Prostate gland (tissue), 2 donors: ENCODE measurements at regions not wholly inside any gene's neighbourhood (a gene's known extent, or its start where the extent isn't known, plus 50 kb on each side); places are given as distances from the start of the nearest gene placed in this dataset.

Source experiments
- DNase-seq: peaks from one replicate; pipeline ENCODE4 v3.0.0-alpha.2; 2019; ENCODE audit warnings: low spot score
- H3K27ac ChIP-seq, 2 donors: fragments of 200-600 bp; sonication (generic); 2 replicates each; pipeline ENCODE4 v1.5.1; 2017 to 2019
- H3K27me3 ChIP-seq: fragments of 200-600 bp; sonication (generic); replicated peaks from 2 replicates; pipeline ENCODE4 v1.5.1; 2019; ENCODE audit not compliant: insufficient read depth
- H3K36me3 ChIP-seq, 2 donors: fragments of 200-600 bp; sonication (generic); 1 replicate in 1 of 2; 2 replicates in 1 of 2; pipeline versions ENCODE4 v1.5.1 to v1.8.1; 2017 to 2019
- H3K4me1 ChIP-seq: fragments of 200-600 bp; sonication (generic); replicated peaks from 2 replicates; pipeline ENCODE4 v1.5.1; 2019
- H3K4me3 ChIP-seq, 2 donors: fragments of 200-600 bp; sonication (generic); 2 replicates each; pipeline ENCODE4 v1.5.1; 2017 to 2019
- H3K9me3 ChIP-seq: fragments of 200-600 bp; sonication (generic); 2 replicates; pipeline ENCODE4 v1.5.1; 2017
- CTCF ChIP-seq, 4 experiments: fragments of 200-600 bp in 2 of 4; fragments of 450-650 bp in 2 of 4; sonication (generic) in 2 of 4; IDR thresholded peaks; 1 replicate in 3 of 4; 2 replicates in 1 of 4; pipeline ENCODE4 v1.5.1; 2016 to 2019; ENCODE audit warnings: antibody characterized with exemption in 4 of 4, mild to moderate bottlenecking in 2 of 4, moderate library complexity in 2 of 4
- POLR2A ChIP-seq: fragments of 450-650 bp; IDR thresholded peaks from one replicate; pipeline ENCODE4 v1.6.1; 2016; ENCODE audit warnings: antibody characterized with exemption, mild to moderate bottlenecking
- POLR2AphosphoS5 ChIP-seq: sonication (generic); formaldehyde crosslinking; IDR thresholded peaks from one replicate; pipeline ENCODE4 v1.6.1; 2017; ENCODE audit warnings: antibody characterized with exemption
- WGBS: methylation state at CpG from one replicate; pipeline ENCODE4 v1.1.5; 2018; 5-methylcytosine and 5-hydroxymethylcytosine counted together
- intact Hi-C: fragments of 100-400 bp; cut with DNase I; formaldehyde crosslinking; loops from one replicate; pipeline ENCODE4 v1.14.2; 2022

DNA sequence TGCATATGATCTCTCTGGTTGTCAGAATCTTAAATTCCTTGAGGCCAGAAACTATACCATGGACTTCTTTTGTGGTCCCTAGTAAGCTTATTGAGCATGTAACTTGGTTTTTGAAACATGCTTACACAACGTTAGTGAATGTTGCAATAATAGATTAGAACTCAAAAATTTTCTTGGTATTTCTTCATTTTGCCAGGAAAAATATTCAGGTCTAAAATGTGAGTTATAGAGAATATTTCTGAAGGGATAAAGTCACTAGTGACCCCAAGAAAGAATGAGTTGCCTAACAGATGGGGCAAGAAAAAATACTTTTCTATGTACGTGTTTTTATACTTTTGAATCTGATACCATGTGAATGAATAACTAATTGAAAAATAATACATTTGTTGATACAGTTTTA, 195.4 kb downstream of the TFAP2A start:
- no peak overlapping the region for H3K27ac ChIP-seq
- no peaks in the 10 kb centered on the region for H3K4me1 ChIP-seq
- TF ChIP-seq POLR2AphosphoS5 (no peak), POLR2A (no peak), CTCF (IDR thresholded peaks at IDR 0.05) (no peak)
- no peaks in the 10 kb centered on the region for H3K27me3 ChIP-seq
- no peak overlapping the region for H3K4me3 ChIP-seq
- intact Hi-C loops: no loop called here
- H3K9me3 ChIP-seq: no peaks in the 10 kb centered on the region
- WGBS: 84% methylated on average over 2 of the region's 2 CpGs
- H3K36me3 ChIP-seq: no peaks in the 10 kb centered on the region
- no peak for DNase-seq

DNA sequence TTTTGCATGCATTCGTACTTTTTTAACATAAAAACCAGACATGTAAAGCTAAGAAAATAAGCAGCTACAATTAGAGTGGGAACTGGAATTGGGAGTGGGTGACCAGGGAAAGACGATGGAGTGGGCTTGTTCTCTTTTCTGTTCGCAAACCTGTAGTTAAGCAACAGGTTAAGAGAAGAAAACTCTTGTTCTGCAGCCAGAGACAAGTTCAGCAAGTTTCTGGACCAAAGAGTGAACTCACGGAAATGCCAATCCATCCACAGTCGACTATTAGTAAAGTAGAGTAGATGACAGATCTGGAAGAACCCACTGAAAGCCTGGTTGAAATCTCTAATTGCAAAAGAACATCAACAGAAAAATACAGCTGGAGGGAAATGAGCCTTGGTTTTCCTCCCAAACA, 197.8 kb downstream of the TFAP2A start:
- Histone ChIP-seq H3K27me3 (no peaks in the 10 kb centered on the region), H3K9me3 (no peaks in the 10 kb centered on the region), H3K4me1 (no peaks in the 10 kb centered on the region), H3K27ac (no peak overlapping the region), H3K36me3 (no peaks in the 10 kb centered on the region), H3K4me3 (no peak overlapping the region)
- TF ChIP-seq POLR2AphosphoS5 (no peak), POLR2A (no peak), CTCF (IDR thresholded peaks at IDR 0.05) (no peak)
- intact Hi-C loops: no loop called here
- WGBS: 35% methylated on average over 5 of the region's 5 CpGs
- no peak for DNase-seq

DNA sequence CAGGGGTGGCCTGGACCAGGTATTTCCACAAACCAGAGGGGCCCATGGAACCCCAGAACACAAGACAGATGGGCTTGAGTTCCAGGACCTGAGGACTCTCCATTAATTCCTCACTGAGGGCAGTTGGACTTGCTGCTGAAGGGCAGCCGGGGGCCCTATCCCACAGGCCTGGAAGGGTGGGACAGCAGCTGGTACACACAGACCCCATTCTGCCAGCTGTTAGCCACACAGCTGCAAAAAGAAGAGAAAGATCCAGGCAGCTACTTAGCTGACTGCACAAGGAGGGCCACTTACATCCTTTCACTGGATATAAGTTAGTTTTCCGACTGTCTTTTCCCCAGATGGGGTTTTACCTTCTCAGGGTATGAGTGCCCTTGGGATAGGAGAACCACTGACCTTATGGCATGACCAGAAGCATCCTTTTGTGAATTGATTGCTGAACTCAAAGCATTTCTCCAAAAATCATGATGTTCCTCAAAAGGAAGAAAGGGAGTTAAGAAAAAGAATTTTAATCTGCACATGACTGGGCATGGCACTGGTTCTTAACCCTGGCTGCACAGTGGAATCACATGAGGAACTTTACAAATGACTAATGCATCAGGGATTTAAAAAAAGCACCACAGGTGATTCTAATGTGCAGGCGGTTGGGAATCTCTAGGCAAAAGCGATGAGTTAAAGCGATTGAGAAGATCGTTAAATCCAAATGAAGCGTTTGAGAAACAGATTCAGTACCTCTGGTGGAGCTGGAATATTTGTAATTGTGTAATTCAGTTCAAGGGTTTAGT, 199.4 kb downstream of the TFAP2A start:
- 95% methylated on average over 7 of the region's 7 CpGs for WGBS
- H3K36me3 ChIP-seq: no peaks in the 10 kb centered on the region
- intact Hi-C loops: no loop called here
- H3K27ac ChIP-seq: no peak overlapping the region
- H3K4me1 ChIP-seq: no peaks in the 10 kb centered on the region
- H3K4me3 ChIP-seq: no peak overlapping the region
- DNase-seq: no peak
- no peak for TF ChIP-seq POLR2A
- no peak for TF ChIP-seq CTCF (IDR thresholded peaks at IDR 0.05)
- no peak for TF ChIP-seq POLR2AphosphoS5
- no peaks in the 10 kb centered on the region for H3K27me3 ChIP-seq
- H3K9me3 ChIP-seq: no peaks in the 10 kb centered on the region

DNA sequence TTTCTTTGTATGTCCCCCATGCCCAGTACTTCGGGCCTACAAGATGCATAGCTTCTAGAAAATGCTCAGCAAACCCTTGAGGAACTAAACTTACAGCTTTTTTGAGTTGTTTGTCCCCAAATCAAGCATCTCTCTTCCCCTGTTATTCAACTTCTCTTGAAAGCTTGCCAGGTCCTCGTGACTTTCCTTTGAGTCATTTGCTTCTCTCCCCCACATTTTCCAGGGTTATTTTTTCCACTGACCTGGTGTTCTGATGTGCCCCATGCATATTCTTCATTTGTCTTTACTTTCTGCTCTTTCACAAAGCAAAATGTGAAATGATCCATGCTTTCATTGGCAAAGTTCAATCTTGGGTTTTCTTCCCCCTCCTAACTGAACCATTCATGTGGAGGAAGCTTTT, 204.8 kb downstream of the TFAP2A start:
- intact Hi-C loops: no loop called here
- Histone ChIP-seq H3K36me3 (no peaks in the 10 kb centered on the region), H3K9me3 (no peaks in the 10 kb centered on the region), H3K4me1 (no peaks in the 10 kb centered on the region), H3K27ac (no peak overlapping the region), H3K4me3 (no peak overlapping the region), H3K27me3 (no peaks in the 10 kb centered on the region)
- TF ChIP-seq CTCF (IDR thresholded peaks at IDR 0.05): no peak
- no peak for TF ChIP-seq POLR2AphosphoS5
- no peak for TF ChIP-seq POLR2A
- 54% methylated on average over 2 of the region's 2 CpGs for WGBS
- DNase-seq: no peak

- DNase-seq: no peak
- no peaks in the 10 kb centered on the region for H3K27me3 ChIP-seq
- no peaks in the 10 kb centered on the region for H3K9me3 ChIP-seq
- no peaks in the 10 kb centered on the region for H3K36me3 ChIP-seq
- 76% methylated on average over 4 of the region's 4 CpGs for WGBS
- no peak overlapping the region for H3K4me3 ChIP-seq
- H3K4me1 ChIP-seq: no peaks in the 10 kb centered on the region
- intact Hi-C loops: no loop called here
- no peak for TF ChIP-seq POLR2A
- TF ChIP-seq CTCF (IDR thresholded peaks at IDR 0.05): no peak
- TF ChIP-seq POLR2AphosphoS5: no peak
- no peak overlapping the region for H3K27ac ChIP-seq
These were observed 209.0 kb downstream of the TFAP2A start for GRCh38 chr6:10205892-10206291.
